SK-N-SH treated with all-trans-retinoic acid at 6 μM for 48 hours (cell line): ENCODE measurements at regions not wholly inside any gene's neighbourhood (a gene's known extent, or its start where the extent isn't known, plus 50 kb on each side); places are given as distances from the start of the nearest gene placed in this dataset.

ENCODE experiments used
- ATAC-seq: fragments of 200-7000 bp; cut with Tn5 transposase; 3 replicates; pipeline ENCODE4 v1.9.1; 2020; ENCODE audit warnings: mild to moderate bottlenecking, moderate library complexity
- ARNTL ChIP-seq: fragments of 450-650 bp; formaldehyde crosslinking; IDR thresholded peaks from 2 replicates; pipeline ENCODE4 v1.5.0; 2020; ENCODE audit warnings: low read depth, mild to moderate bottlenecking, moderate library complexity, borderline replicate concordance
- BACH2 ChIP-seq: fragments of 250-450 bp; sonication (Bioruptor Pico); IDR thresholded peaks from 2 replicates; pipeline ENCODE4 v1.9.0; 2021; ENCODE audit warnings: mild to moderate bottlenecking, borderline replicate concordance
- CSDC2 ChIP-seq: fragments of 250-450 bp; sonication (Bioruptor Pico); IDR thresholded peaks from 2 replicates; pipeline ENCODE4 v1.5.0; 2020; ENCODE audit warnings: mild to moderate bottlenecking, moderate library complexity
- ESRRG ChIP-seq: fragments of 250-450 bp; sonication (Bioruptor Pico); IDR thresholded peaks from 2 replicates; pipeline ENCODE4 v1.6.1; 2021; ENCODE audit warnings: mild to moderate bottlenecking
- ISL1 ChIP-seq: fragments of 250-450 bp; sonication (Bioruptor Pico); IDR thresholded peaks from 2 replicates; pipeline ENCODE4 v2.1.2; 2022; ENCODE audit warnings: mild to moderate bottlenecking, moderate library complexity
- OSR1 ChIP-seq: fragments of 250-450 bp; sonication (Bioruptor Pico); IDR thresholded peaks from 2 replicates; pipeline ENCODE4 v1.8.0; 2022; ENCODE audit warnings: moderate library complexity, mild to moderate bottlenecking, inconsistent platforms
- PATZ1 ChIP-seq: fragments of 250-450 bp; sonication (Bioruptor Pico); IDR thresholded peaks from 2 replicates; pipeline ENCODE4 v1.8.0; 2020; ENCODE audit warnings: mild to moderate bottlenecking, moderate library complexity, borderline replicate concordance
- POU6F1 ChIP-seq: fragments of 250-450 bp; sonication (Bioruptor Pico); IDR thresholded peaks from 2 replicates; pipeline ENCODE4 v1.8.0; 2021; ENCODE audit warnings: low read depth, mild to moderate bottlenecking, moderate library complexity, borderline replicate concordance
- PPARA ChIP-seq: fragments of 250-450 bp; sonication (Bioruptor Pico); IDR thresholded peaks from 2 replicates; pipeline ENCODE4 v1.5.0; 2020; ENCODE audit warnings: mild to moderate bottlenecking, borderline replicate concordance
- RARB ChIP-seq: fragments of 250-450 bp; sonication (Bioruptor Pico); IDR thresholded peaks from 2 replicates; pipeline ENCODE4 v1.8.0; 2021; ENCODE audit warnings: mild to moderate bottlenecking, moderate library complexity
- SNAI2 ChIP-seq: fragments of 250-450 bp; sonication (Bioruptor Pico); IDR thresholded peaks from 2 replicates; pipeline ENCODE4 v1.5.0; 2020; ENCODE audit warnings: mild to moderate bottlenecking, moderate library complexity
- TCF4 ChIP-seq: fragments of 250-450 bp; sonication (Bioruptor Pico); IDR thresholded peaks from 2 replicates; pipeline ENCODE4 v1.8.0; 2021; ENCODE audit warnings: mild to moderate bottlenecking, moderate library complexity, borderline replicate concordance
- TOX ChIP-seq: fragments of 250-450 bp; sonication (Bioruptor Pico); IDR thresholded peaks from 2 replicates; pipeline ENCODE4 v1.8.0; 2021; ENCODE audit warnings: mild to moderate bottlenecking, moderate library complexity, borderline replicate concordance
- ZC3H10 ChIP-seq: fragments of 250-450 bp; sonication (Bioruptor Pico); IDR thresholded peaks from 2 replicates; pipeline ENCODE4 v1.5.1; 2021; ENCODE audit warnings: mild to moderate bottlenecking, moderate library complexity
- ZFP3 ChIP-seq: fragments of 250-450 bp; sonication (Bioruptor Pico); IDR thresholded peaks from 2 replicates; pipeline ENCODE4 v1.5.0; 2020; ENCODE audit warnings: mild to moderate bottlenecking, moderate library complexity
- ZNF565 ChIP-seq: fragments of 450-650 bp; formaldehyde crosslinking; conservative IDR thresholded peaks from 2 replicates; pipeline ENCODE4 v1.5.0; 2020; ENCODE audit warnings: low read depth, mild to moderate bottlenecking, moderate library complexity
- ZNF70 ChIP-seq: fragments of 450-650 bp; formaldehyde crosslinking; IDR thresholded peaks from 2 replicates; pipeline ENCODE4 v1.5.0; 2020; ENCODE audit warnings: mild to moderate bottlenecking, moderate library complexity
- ZNF8 ChIP-seq: fragments of 450-650 bp; formaldehyde crosslinking; IDR thresholded peaks from 2 replicates; pipeline ENCODE4 v1.5.0; 2020; ENCODE audit warnings: mild to moderate bottlenecking, moderate library complexity
- TF ChIP-seq, protein P1 (sequence below): fragments of 250-450 bp; sonication (Bioruptor Pico); IDR thresholded peaks from 2 replicates; pipeline ENCODE4 v1.5.1; 2021; ENCODE audit warnings: mild to moderate bottlenecking, moderate library complexity
- TF ChIP-seq, protein P2 (sequence below): fragments of 250-450 bp; sonication (Bioruptor Pico); IDR thresholded peaks from 2 replicates; pipeline ENCODE4 v1.5.0; 2020; ENCODE audit warnings: mild to moderate bottlenecking, moderate library complexity
- TF ChIP-seq, protein P3 (sequence below): fragments of 250-450 bp; sonication (Bioruptor Pico); IDR thresholded peaks from 2 replicates; pipeline ENCODE4 v1.5.1; 2020; ENCODE audit warnings: low read depth, mild to moderate bottlenecking, moderate library complexity

GRCh38 chr13:21785990-21786389 is 115.1 kb downstream of the FGF9 start:
- ATAC-seq = no peak
- TF ChIP-seq ZC3H10 (CRISPR knock-in tag) = no peak
- TF ChIP-seq ESRRG (CRISPR knock-in tag) = no peak
- no peak for TF ChIP-seq SNAI2 (CRISPR knock-in tag)
- no peak for TF ChIP-seq POU6F1 (CRISPR knock-in tag)
- TF ChIP-seq ZNF565 (CRISPR knock-in tag) = no peak
- TF ChIP-seq TCF4 (CRISPR knock-in tag) = no peak
- no peak for TF ChIP-seq TOX
- no peak for TF ChIP-seq ISL1 (CRISPR knock-in tag)
- TF ChIP-seq RARB (CRISPR knock-in tag) = no peak
- TF ChIP-seq PPARA = no peak
- no peak for TF ChIP-seq OSR1 (CRISPR knock-in tag)
- TF ChIP-seq, protein P1, sequence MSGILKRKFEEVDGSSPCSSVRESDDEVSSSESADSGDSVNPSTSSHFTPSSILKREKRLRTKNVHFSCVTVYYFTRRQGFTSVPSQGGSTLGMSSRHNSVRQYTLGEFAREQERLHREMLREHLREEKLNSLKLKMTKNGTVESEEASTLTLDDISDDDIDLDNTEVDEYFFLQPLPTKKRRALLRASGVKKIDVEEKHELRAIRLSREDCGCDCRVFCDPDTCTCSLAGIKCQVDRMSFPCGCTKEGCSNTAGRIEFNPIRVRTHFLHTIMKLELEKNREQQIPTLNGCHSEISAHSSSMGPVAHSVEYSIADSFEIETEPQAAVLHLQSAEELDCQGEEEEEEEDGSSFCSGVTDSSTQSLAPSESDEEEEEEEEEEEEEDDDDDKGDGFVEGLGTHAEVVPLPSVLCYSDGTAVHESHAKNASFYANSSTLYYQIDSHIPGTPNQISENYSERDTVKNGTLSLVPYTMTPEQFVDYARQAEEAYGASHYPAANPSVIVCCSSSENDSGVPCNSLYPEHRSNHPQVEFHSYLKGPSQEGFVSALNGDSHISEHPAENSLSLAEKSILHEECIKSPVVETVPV (CRISPR knock-in tag) = no peak
- no peak for TF ChIP-seq CSDC2
- TF ChIP-seq ZFP3 (CRISPR knock-in tag) = no peak
- no peak for TF ChIP-seq PATZ1 (CRISPR knock-in tag)
- TF ChIP-seq, protein P2, sequence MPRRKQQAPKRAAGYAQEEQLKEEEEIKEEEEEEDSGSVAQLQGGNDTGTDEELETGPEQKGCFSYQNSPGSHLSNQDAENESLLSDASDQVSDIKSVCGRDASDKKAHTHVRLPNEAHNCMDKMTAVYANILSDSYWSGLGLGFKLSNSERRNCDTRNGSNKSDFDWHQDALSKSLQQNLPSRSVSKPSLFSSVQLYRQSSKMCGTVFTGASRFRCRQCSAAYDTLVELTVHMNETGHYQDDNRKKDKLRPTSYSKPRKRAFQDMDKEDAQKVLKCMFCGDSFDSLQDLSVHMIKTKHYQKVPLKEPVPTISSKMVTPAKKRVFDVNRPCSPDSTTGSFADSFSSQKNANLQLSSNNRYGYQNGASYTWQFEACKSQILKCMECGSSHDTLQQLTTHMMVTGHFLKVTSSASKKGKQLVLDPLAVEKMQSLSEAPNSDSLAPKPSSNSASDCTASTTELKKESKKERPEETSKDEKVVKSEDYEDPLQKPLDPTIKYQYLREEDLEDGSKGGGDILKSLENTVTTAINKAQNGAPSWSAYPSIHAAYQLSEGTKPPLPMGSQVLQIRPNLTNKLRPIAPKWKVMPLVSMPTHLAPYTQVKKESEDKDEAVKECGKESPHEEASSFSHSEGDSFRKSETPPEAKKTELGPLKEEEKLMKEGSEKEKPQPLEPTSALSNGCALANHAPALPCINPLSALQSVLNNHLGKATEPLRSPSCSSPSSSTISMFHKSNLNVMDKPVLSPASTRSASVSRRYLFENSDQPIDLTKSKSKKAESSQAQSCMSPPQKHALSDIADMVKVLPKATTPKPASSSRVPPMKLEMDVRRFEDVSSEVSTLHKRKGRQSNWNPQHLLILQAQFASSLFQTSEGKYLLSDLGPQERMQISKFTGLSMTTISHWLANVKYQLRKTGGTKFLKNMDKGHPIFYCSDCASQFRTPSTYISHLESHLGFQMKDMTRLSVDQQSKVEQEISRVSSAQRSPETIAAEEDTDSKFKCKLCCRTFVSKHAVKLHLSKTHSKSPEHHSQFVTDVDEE (CRISPR knock-in tag) = no peak
- TF ChIP-seq ZNF70 = no peak
- no peak for TF ChIP-seq ARNTL

- no peak for ATAC-seq
- TF ChIP-seq, protein P2 (CRISPR knock-in tag) = no peak
- TF ChIP-seq ZNF565 (CRISPR knock-in tag) (no peak), ZC3H10 (CRISPR knock-in tag) (no peak), BACH2 (no peak), ARNTL (no peak), ZFP3 (CRISPR knock-in tag) (no peak), POU6F1 (CRISPR knock-in tag) (no peak), ESRRG (CRISPR knock-in tag) (no peak), RARB (CRISPR knock-in tag) (no peak), TCF4 (CRISPR knock-in tag) (no peak), ZNF8 (CRISPR knock-in tag) (no peak)
- TF ChIP-seq, protein P3, sequence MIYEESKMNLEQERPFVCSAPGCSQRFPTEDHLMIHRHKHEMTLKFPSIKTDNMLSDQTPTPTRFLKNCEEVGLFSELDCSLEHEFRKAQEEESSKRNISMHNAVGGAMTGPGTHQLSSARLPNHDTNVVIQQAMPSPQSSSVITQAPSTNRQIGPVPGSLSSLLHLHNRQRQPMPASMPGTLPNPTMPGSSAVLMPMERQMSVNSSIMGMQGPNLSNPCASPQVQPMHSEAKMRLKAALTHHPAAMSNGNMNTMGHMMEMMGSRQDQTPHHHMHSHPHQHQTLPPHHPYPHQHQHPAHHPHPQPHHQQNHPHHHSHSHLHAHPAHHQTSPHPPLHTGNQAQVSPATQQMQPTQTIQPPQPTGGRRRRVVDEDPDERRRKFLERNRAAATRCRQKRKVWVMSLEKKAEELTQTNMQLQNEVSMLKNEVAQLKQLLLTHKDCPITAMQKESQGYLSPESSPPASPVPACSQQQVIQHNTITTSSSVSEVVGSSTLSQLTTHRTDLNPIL (CRISPR knock-in tag) = no peak
- TF ChIP-seq, all 23 proteins: peak for 0
Measured at GRCh38 chr13:21796066-21796465, 125.2 kb downstream of the FGF9 start.
